ENCODE measurements at regions not wholly inside any gene's neighbourhood (a gene's known extent, or its start where the extent isn't known, plus 50 kb on each side); places are given as distances from the start of the nearest gene placed in this dataset.

DNA sequence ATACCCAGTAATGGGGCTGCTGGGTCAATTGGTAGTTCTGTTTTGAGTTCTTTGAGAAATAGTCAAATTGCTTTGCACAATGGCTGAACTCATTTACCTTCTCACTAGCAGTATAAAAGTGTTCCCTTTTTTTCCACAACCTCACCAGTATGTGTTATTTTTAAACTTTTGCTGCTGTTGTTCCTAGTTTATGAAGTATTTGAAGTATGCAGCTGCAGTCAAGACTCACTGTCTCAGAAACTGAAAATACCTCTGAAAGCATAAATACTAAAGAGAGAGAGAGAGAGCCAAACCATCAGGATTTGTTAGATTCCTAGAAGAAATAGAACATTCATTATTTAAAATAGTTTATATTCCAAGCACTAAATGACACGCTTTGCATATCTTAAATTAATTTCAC, 764.2 kb downstream of the NTRK3 start:
- no peaks in the 10 kb centered on the region for H3K79me2 ChIP-seq (ENCODE audit: control insufficient read depth in 1 of 2, insufficient read depth in 2 of 2, low read length in 2 of 2)
- no peak overlapping the region for H3K4me2 ChIP-seq (ENCODE audit: insufficient read depth in 1 of 2, low read depth in 2 of 2, low read length in 2 of 2)
- H4K91ac ChIP-seq (replicated peaks; ENCODE audit: insufficient read length, low read length): no peak overlapping the region
- no peak overlapping the region for H3K9ac ChIP-seq (replicated peaks in 1 of 4; ENCODE audit: extremely low read depth in 1 of 4, low read depth in 3 of 4, low read length in 3 of 4)
- H2AK5ac ChIP-seq (ENCODE audit: low read depth, low read length): no peak overlapping the region
- no peak overlapping the region for H3K23ac ChIP-seq (ENCODE audit: insufficient read length)
- no peak overlapping the region for H3K56ac ChIP-seq (replicated peaks; ENCODE audit: insufficient read length, low read depth, low read length)
- H3K4me3 ChIP-seq (ENCODE audit: extremely low read depth in 1 of 4, insufficient read depth in 2 of 4, low read depth in 3 of 4, low read length in 4 of 4): no peak overlapping the region
- H2BK15ac ChIP-seq (ENCODE audit: low read length): no peak overlapping the region
- H2BK12ac ChIP-seq (ENCODE audit: low read depth, low read length): no peak overlapping the region
- TF ChIP-seq CBX8 (IDR thresholded peaks at IDR 0.05; ENCODE audit: borderline replicate concordance, low read depth, low read length) (no peak), TCF12 (IDR thresholded peaks at IDR 0.05; ENCODE audit: low read depth, low read length) (no peak), GABPA (IDR thresholded peaks at IDR 0.05; ENCODE audit: borderline replicate concordance, insufficient read depth, low read length) (no peak), JUND (IDR thresholded peaks at IDR 0.05; ENCODE audit: low read length) (no peak)
- TF ChIP-seq, protein P1, sequence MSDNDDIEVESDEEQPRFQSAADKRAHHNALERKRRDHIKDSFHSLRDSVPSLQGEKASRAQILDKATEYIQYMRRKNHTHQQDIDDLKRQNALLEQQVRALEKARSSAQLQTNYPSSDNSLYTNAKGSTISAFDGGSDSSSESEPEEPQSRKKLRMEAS (IDR thresholded peaks at IDR 0.05): no peak
- H3K79me1 ChIP-seq (ENCODE audit: low read depth, low read length): no peaks in the 10 kb centered on the region
- H4K5ac ChIP-seq (ENCODE audit: insufficient read length, low read depth, low read length): no peak overlapping the region
- H4K20me1 ChIP-seq (replicated peaks in 1 of 2; ENCODE audit: control insufficient read depth in 1 of 2, insufficient read depth in 2 of 2, low read length in 2 of 2): no peaks in the 10 kb centered on the region
- no peak for FAIRE-seq
- H3K4me1 ChIP-seq (replicated peaks in 1 of 4; ENCODE audit: control insufficient read depth in 3 of 4, insufficient read depth in 4 of 4, low read length in 3 of 4): no peaks in the 10 kb centered on the region
- no peak overlapping the region for H3K14ac ChIP-seq (ENCODE audit: insufficient read length)
- no peak overlapping the region for H4K8ac ChIP-seq (ENCODE audit: extremely low read depth, insufficient read depth, low read length)
- WGBS, 2 experiments (ENCODE audit: extremely low coverage in 1 of 2, insufficient coverage in 1 of 2, insufficient read length in 1 of 2, insufficient replicate concordance in 2 of 2, low coverage in 1 of 2, low lambda C conversion rate in 2 of 2, missing lambda C conversion rate in 1 of 2): 95% methylated on average over 1 of the region's 1 CpG; no CpG with 5 or more reads in 1 of the 2 experiments
- no peak for DNase-seq (ENCODE audit: low read depth in 1 of 2, low spot score in 2 of 2)
- H2BK5ac ChIP-seq (ENCODE audit: low read depth, low read length): no peak overlapping the region
- POLR2A ChIA-PET (ENCODE audit: partially characterized antibody): no interaction called here
- no peak overlapping the region for H2BK120ac ChIP-seq (replicated peaks; ENCODE audit: low read depth, low read length)
- no peak overlapping the region for H3K27ac ChIP-seq (ENCODE audit: low read depth, low read length)
- no peak overlapping the region for H2AFZ ChIP-seq (ENCODE audit: low read length)
- no peaks in the 10 kb centered on the region for H3K9me3 ChIP-seq (ENCODE audit: insufficient read depth in 2 of 2, low read depth in 1 of 2, low read length in 1 of 2)
- no peaks in the 10 kb centered on the region for H3K36me3 ChIP-seq (ENCODE audit: control insufficient read depth in 2 of 4, insufficient read depth in 4 of 4, low read length in 3 of 4)
- H3K27me3 ChIP-seq (replicated peaks in 1 of 4; ENCODE audit: control insufficient read depth in 3 of 4, extremely low read depth in 1 of 4, insufficient read depth in 3 of 4, low read length in 3 of 4): no peaks in the 10 kb centered on the region
- CTCF ChIA-PET (ENCODE audit: partially characterized antibody): interaction anchor here (1.2 kb wide), 1 partner anchor 173 kb away, joined by 3 read pairs; no protein-coding TSS in a partner anchor
- H2BK20ac ChIP-seq (ENCODE audit: low read length): no peak overlapping the region
- no peaks in the 10 kb centered on the region for H3K23me2 ChIP-seq (ENCODE audit: low read depth, low read length)
- no peak overlapping the region for H3K18ac ChIP-seq (ENCODE audit: extremely low read depth, low read length)
- no peak overlapping the region for H3K4ac ChIP-seq (replicated peaks; ENCODE audit: insufficient read length, low read depth, low read length)
